Natural killer cell (primary cell): ENCODE measurements at regions not wholly inside any gene's neighbourhood (a gene's known extent, or its start where the extent isn't known, plus 50 kb on each side); places are given as distances from the start of the nearest gene placed in this dataset.

ENCODE experiments used
- ATAC-seq, 3 donors: fragments of 150-1000 bp in 2 of 3; fragments of 200-7000 bp in 1 of 3; cut with Tn5 transposase; 1 replicate in 1 of 3; 2 replicates in 2 of 3; pipeline ENCODE4 v1.10.0; 2021; ENCODE audit warnings: mild to moderate bottlenecking in 2 of 3, moderate library complexity in 2 of 3
- DNase-seq, 2 donors: peaks; one replicate each; pipeline versions ENCODE4 v3.0.0 to v3.0.0-alpha.2; 2013 to 2021; ENCODE audit warnings: mixed read lengths in 1 of 2
- H3K27ac ChIP-seq: one replicate; pipeline ENCODE4 v1.5.1; 2013; ENCODE audit warnings: mild to moderate bottlenecking, low read length
- H3K27me3 ChIP-seq: one replicate; pipeline ENCODE4 v1.6.1; 2013; ENCODE audit warnings: low read length; ENCODE audit not compliant: control insufficient read depth, insufficient read depth
- H3K36me3 ChIP-seq: one replicate; pipeline ENCODE4 v1.6.1; 2013; ENCODE audit warnings: low read length; ENCODE audit not compliant: control insufficient read depth, insufficient read depth
- H3K4me1 ChIP-seq: one replicate; pipeline ENCODE4 v1.6.1; 2013; ENCODE audit warnings: low read length; ENCODE audit not compliant: control insufficient read depth, insufficient read depth
- H3K4me3 ChIP-seq: one replicate; pipeline ENCODE4 v1.5.1; 2013; ENCODE audit warnings: low read length
- H3K9me3 ChIP-seq: one replicate; pipeline ENCODE4 v1.6.1; 2013; ENCODE audit warnings: low read length; ENCODE audit not compliant: control insufficient read depth, insufficient read depth
- H3K27ac Mint-ChIP-seq, 2 donors: one replicate each; pipeline ENCODE4 v1.8.0; 2022; ENCODE audit warnings: mild to moderate bottlenecking in 2 of 2, mixed read lengths in 2 of 2, moderate library complexity in 1 of 2
- H3K27me3 Mint-ChIP-seq, 2 donors: one replicate each; pipeline ENCODE4 v1.8.0; 2022; ENCODE audit warnings: low read depth in 2 of 2, mixed read lengths in 2 of 2
- H3K36me3 Mint-ChIP-seq: one replicate; pipeline ENCODE4 v1.8.0; 2022; ENCODE audit warnings: mixed read lengths
- H3K4me1 Mint-ChIP-seq, 2 donors: one replicate each; pipeline ENCODE4 v1.8.0; 2022; ENCODE audit warnings: mixed read lengths in 2 of 2
- H3K4me3 Mint-ChIP-seq: one replicate; pipeline ENCODE4 v1.8.0; 2022; ENCODE audit warnings: mild to moderate bottlenecking, moderate library complexity, mixed read lengths
- H3K9me3 Mint-ChIP-seq, 2 donors: one replicate each; pipeline ENCODE4 v1.8.0; 2022; ENCODE audit warnings: mixed read lengths in 2 of 2
- CTCF ChIP-seq: fragments of 200-600 bp; IDR thresholded peaks from one replicate; pipeline ENCODE4 v1.8.0; 2022; ENCODE audit warnings: antibody characterized with exemption
- WGBS: methylation state at CpG from one replicate; pipeline ENCODE4 v1.1.7; 2013; ENCODE audit warnings: missing lambda C conversion rate; ENCODE audit not compliant: insufficient coverage; 5-methylcytosine and 5-hydroxymethylcytosine counted together
- intact Hi-C: fragments of 100-400 bp; cut with micrococcal nuclease; formaldehyde crosslinking; loops from one replicate; pipeline ENCODE4 v1.14.2; 2022

GRCh38 chr3:147775411-147775810 is 366.2 kb downstream of the ZIC1 start:
- no peaks in the 10 kb centered on the region for H3K4me1 Mint-ChIP-seq
- Histone ChIP-seq H3K4me1 (no peaks in the 10 kb centered on the region), H3K36me3 (no peaks in the 10 kb centered on the region), H3K27me3 (no peaks in the 10 kb centered on the region), H3K27ac (no peak overlapping the region), H3K4me3 (no peak overlapping the region), H3K9me3 (no peaks in the 10 kb centered on the region)
- no peak overlapping the region for H3K27ac Mint-ChIP-seq
- no peak for TF ChIP-seq CTCF
- DNase-seq (no peak), ATAC-seq (no peak)
- H3K36me3 Mint-ChIP-seq: no peaks in the 10 kb centered on the region
- WGBS: 74% methylated on average over 2 of the region's 2 CpGs
- no peaks in the 10 kb centered on the region for H3K9me3 Mint-ChIP-seq
- H3K27me3 Mint-ChIP-seq: no peaks in the 10 kb centered on the region
- H3K4me3 Mint-ChIP-seq: no peak overlapping the region
- intact Hi-C loops: no loop called here

- H3K9me3 ChIP-seq: no peaks in the 10 kb centered on the region
- no peak for TF ChIP-seq CTCF
- no peaks in the 10 kb centered on the region for H3K27me3 ChIP-seq
- H3K4me1 ChIP-seq: no peaks in the 10 kb centered on the region
- no peak overlapping the region for H3K4me3 ChIP-seq
- no peaks in the 10 kb centered on the region for H3K27me3 Mint-ChIP-seq
- H3K27ac Mint-ChIP-seq: no peak overlapping the region
- H3K4me3 Mint-ChIP-seq: no peak overlapping the region
- no peaks in the 10 kb centered on the region for H3K4me1 Mint-ChIP-seq
- H3K27ac ChIP-seq: no peak overlapping the region
- 86% methylated on average over 3 of the region's 4 CpGs for WGBS
- H3K36me3 Mint-ChIP-seq: no peaks in the 10 kb centered on the region
- intact Hi-C loops: no loop called here
- ATAC-seq (no peak), DNase-seq (no peak)
- H3K9me3 Mint-ChIP-seq: no peaks in the 10 kb centered on the region
- no peaks in the 10 kb centered on the region for H3K36me3 ChIP-seq
Measured at GRCh38 chr3:147775816-147776530, 366.8 kb downstream of the ZIC1 start.

GRCh38 chr3:147793841-147794240 is 384.7 kb downstream of the ZIC1 start:
- DNase-seq: no peak
- Mint-ChIP-seq H3K27me3 (no peaks in the 10 kb centered on the region), H3K4me3 (no peak overlapping the region), H3K4me1 (no peaks in the 10 kb centered on the region), H3K27ac (no peak overlapping the region), H3K36me3 (no peaks in the 10 kb centered on the region), H3K9me3 (peaks cover 4 to 8% of the 10 kb centered on the region in 2 donors)
- H3K4me1 ChIP-seq: no peaks in the 10 kb centered on the region
- intact Hi-C loops: no loop called here
- no peaks in the 10 kb centered on the region for H3K36me3 ChIP-seq
- WGBS: 80% methylated on average over 1 of the region's 2 CpGs
- ATAC-seq: no peak
- H3K27me3 ChIP-seq: no peaks in the 10 kb centered on the region
- H3K9me3 ChIP-seq: no peaks in the 10 kb centered on the region
- no peak overlapping the region for H3K27ac ChIP-seq
- H3K4me3 ChIP-seq: no peak overlapping the region
- no peak for TF ChIP-seq CTCF

GRCh38 chr3:147794596-147794995 is 385.4 kb downstream of the ZIC1 start:
- H3K4me3 Mint-ChIP-seq: no peak overlapping the region
- no peaks in the 10 kb centered on the region for H3K36me3 ChIP-seq
- H3K27ac Mint-ChIP-seq: no peak overlapping the region
- H3K9me3 Mint-ChIP-seq: peaks cover 4 to 8% of the 10 kb centered on the region in 2 donors
- intact Hi-C loops: no loop called here
- H3K9me3 ChIP-seq: no peaks in the 10 kb centered on the region
- no peaks in the 10 kb centered on the region for H3K27me3 ChIP-seq
- no peak overlapping the region for H3K27ac ChIP-seq
- H3K36me3 Mint-ChIP-seq: no peaks in the 10 kb centered on the region
- ATAC-seq (no peak), DNase-seq (no peak)
- WGBS: 77% methylated on average over 3 of the region's 3 CpGs
- no peaks in the 10 kb centered on the region for H3K4me1 Mint-ChIP-seq
- no peaks in the 10 kb centered on the region for H3K27me3 Mint-ChIP-seq
- H3K4me1 ChIP-seq: no peaks in the 10 kb centered on the region
- no peak overlapping the region for H3K4me3 ChIP-seq
- no peak for TF ChIP-seq CTCF
